ENCODE measurements at regions not wholly inside any gene's neighbourhood (a gene's known extent, or its start where the extent isn't known, plus 50 kb on each side); places are given as distances from the start of the nearest gene placed in this dataset.

DNA sequence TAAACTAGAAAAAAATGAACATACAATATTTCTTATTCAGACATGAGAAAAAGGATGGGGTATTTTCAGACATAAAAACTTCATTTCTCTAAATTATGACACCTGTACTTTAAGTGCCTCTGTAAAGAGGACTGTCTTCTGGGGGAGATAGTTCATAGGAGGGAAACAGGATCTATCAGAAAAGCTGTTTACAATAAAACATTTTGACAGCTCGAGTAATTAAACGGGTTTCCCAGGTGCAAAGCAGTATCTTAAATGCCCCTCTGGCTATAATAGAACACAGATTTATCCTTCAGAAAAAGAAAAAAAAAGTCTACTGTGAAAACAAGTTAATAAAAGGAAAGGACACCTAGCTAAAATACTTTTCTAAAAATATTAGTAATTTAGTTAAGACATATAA, 311.4 kb upstream of the UBE2E3 start:
- WGBS (ENCODE audit: extremely low coverage, insufficient read length, low lambda C conversion rate): no CpG with 5 or more reads among the region's 2 CpGs
- no peak overlapping the region for H2AFZ ChIP-seq (ENCODE audit: low read length)
- Mint-ChIP-seq H3K4me1 (peaks cover 5 to 6% of the 10 kb centered on the region in 2 experiments), H3K36me3 (ENCODE audit: insufficient read depth in 1 of 3, low read depth in 3 of 3) (no peaks in the 10 kb centered on the region), H3K9me3 (no peaks in the 10 kb centered on the region), H3K27me3 (ENCODE audit: low read depth) (no peaks in the 10 kb centered on the region), H3K27ac (no peak overlapping the region), H3K4me3 (no peak overlapping the region)
- no peak overlapping the region for H3K56ac ChIP-seq (ENCODE audit: insufficient read length, low read depth, low read length)
- H3K23me2 ChIP-seq (ENCODE audit: insufficient read length, low read depth, low read length, poor library complexity, severe bottlenecking): no peaks in the 10 kb centered on the region
- no peak overlapping the region for H2AK5ac ChIP-seq (ENCODE audit: insufficient read length, low read length)
- no peaks in the 10 kb centered on the region for H3K9me3 ChIP-seq (ENCODE audit: control insufficient read depth, low read depth, low read length)
- no peak overlapping the region for H4K5ac ChIP-seq (ENCODE audit: insufficient read length, low read depth, low read length)
- no peak for DNase-seq
- TF ChIP-seq, protein P1, sequence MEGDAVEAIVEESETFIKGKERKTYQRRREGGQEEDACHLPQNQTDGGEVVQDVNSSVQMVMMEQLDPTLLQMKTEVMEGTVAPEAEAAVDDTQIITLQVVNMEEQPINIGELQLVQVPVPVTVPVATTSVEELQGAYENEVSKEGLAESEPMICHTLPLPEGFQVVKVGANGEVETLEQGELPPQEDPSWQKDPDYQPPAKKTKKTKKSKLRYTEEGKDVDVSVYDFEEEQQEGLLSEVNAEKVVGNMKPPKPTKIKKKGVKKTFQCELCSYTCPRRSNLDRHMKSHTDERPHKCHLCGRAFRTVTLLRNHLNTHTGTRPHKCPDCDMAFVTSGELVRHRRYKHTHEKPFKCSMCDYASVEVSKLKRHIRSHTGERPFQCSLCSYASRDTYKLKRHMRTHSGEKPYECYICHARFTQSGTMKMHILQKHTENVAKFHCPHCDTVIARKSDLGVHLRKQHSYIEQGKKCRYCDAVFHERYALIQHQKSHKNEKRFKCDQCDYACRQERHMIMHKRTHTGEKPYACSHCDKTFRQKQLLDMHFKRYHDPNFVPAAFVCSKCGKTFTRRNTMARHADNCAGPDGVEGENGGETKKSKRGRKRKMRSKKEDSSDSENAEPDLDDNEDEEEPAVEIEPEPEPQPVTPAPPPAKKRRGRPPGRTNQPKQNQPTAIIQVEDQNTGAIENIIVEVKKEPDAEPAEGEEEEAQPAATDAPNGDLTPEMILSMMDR (conservative IDR thresholded peaks at IDR 0.05): no peak
- H4K91ac ChIP-seq (ENCODE audit: insufficient read length, low read depth, low read length): no peak overlapping the region
- no peak overlapping the region for H3K14ac ChIP-seq (ENCODE audit: insufficient read depth, low read length)
- H2BK15ac ChIP-seq (ENCODE audit: low read depth, low read length): no peak overlapping the region
- H3K79me1 ChIP-seq (ENCODE audit: insufficient read depth, low read depth, low read length, poor library complexity, severe bottlenecking): no peaks in the 10 kb centered on the region
- H3K4ac ChIP-seq (ENCODE audit: low read depth, low read length): no peak overlapping the region
- no peaks in the 10 kb centered on the region for H3K4me1 ChIP-seq (ENCODE audit: insufficient read depth, low read length)
- no peak overlapping the region for H2BK120ac ChIP-seq (ENCODE audit: low read depth, low read length, poor library complexity, severe bottlenecking)
- no peak overlapping the region for H2BK12ac ChIP-seq (ENCODE audit: insufficient read length, low read depth, low read length)
- H2BK20ac ChIP-seq (ENCODE audit: low read depth, low read length, poor library complexity, severe bottlenecking): no peak overlapping the region
- no peaks in the 10 kb centered on the region for H3K79me2 ChIP-seq (ENCODE audit: insufficient read depth, low read length)
- no peak overlapping the region for H3K9ac ChIP-seq (ENCODE audit: extremely low read depth, insufficient read length, low read length)
- H3T11ph ChIP-seq (ENCODE audit: low read length): no peak overlapping the region
- no peaks in the 10 kb centered on the region for H3K27me3 ChIP-seq (ENCODE audit: insufficient read depth, low read length)
- no peak overlapping the region for H3K27ac ChIP-seq (ENCODE audit: insufficient read length, low read depth, low read length)
- H2BK5ac ChIP-seq (ENCODE audit: insufficient read length, low read length): no peak overlapping the region
- H4K20me1 ChIP-seq (ENCODE audit: control insufficient read depth, insufficient read depth, insufficient read length): no peaks in the 10 kb centered on the region
- H4K8ac ChIP-seq (replicated peaks; ENCODE audit: insufficient read length, low read depth, low read length): no peak overlapping the region
- no peak overlapping the region for H3K18ac ChIP-seq (ENCODE audit: insufficient read length, low read depth, low read length)
- no peak overlapping the region for H3K4me2 ChIP-seq (ENCODE audit: insufficient read depth, insufficient read length, low read length)
- H3K23ac ChIP-seq (ENCODE audit: insufficient read length, low read depth, low read length): no peak overlapping the region

Measured in H9 (cell line).